OCI-LY7 (cell line): ENCODE measurements at regions not wholly inside any gene's neighbourhood (a gene's known extent, or its start where the extent isn't known, plus 50 kb on each side); places are given as distances from the start of the nearest gene placed in this dataset.

Experiments
- BruUV-seq: library from RNA; stranded (reverse); fragments of 400-500 nt; replicated peaks from 2 replicates; lab custom pipeline; 2021; lab: Mats Ljungman, UMichigan
- CTCF ChIA-PET: fragments of 300-600 bp; sonication (Branson Sonifier 250); formaldehyde crosslinking; loops from one replicate; lab custom pipeline; 2022; ENCODE audit warnings: antibody characterized with exemption; ENCODE audit not compliant: unreplicated experiment; lab: Charles Lee
- POLR2A ChIA-PET: fragments of 300-600 bp; sonication (Branson Sonifier 250); formaldehyde crosslinking; loops from one replicate; lab custom pipeline; 2022; ENCODE audit warnings: antibody characterized with exemption; lab: Charles Lee
- DNase-seq: peaks from one replicate; pipeline ENCODE4 v3.0.0-alpha.2; 2015; ENCODE audit warnings: low spot score
- H2AFZ ChIP-seq: fragments of 200-600 bp; sonication (generic), shearing (Covaris generic); 2 replicates; pipeline ENCODE4 v1.6.1; 2014; ENCODE audit warnings: mild to moderate bottlenecking, antibody characterized with exemption, low read length, moderate library complexity
- H3K27ac ChIP-seq: fragments of 200-600 bp; sonication (generic); 2 replicates; pipeline ENCODE4 v1.5.1; 2014; ENCODE audit warnings: mixed run types, low read depth, mild to moderate bottlenecking, moderate library complexity, low read length, inconsistent platforms; ENCODE audit not compliant: poor library complexity, severe bottlenecking
- H3K36me3 ChIP-seq: fragments of 200-600 bp; sonication (generic); 2 replicates; pipeline ENCODE4 v1.6.1; 2014; ENCODE audit warnings: mild to moderate bottlenecking, antibody characterized with exemption, low read length, moderate library complexity, mixed read lengths; ENCODE audit not compliant: insufficient read depth
- H3K4me1 ChIP-seq: fragments of 200-600 bp; sonication (generic); 2 replicates; pipeline ENCODE4 v1.5.1; 2014; ENCODE audit warnings: mild to moderate bottlenecking, low read length; ENCODE audit not compliant: insufficient read depth, poor library complexity, severe bottlenecking
- H3K4me2 ChIP-seq: fragments of 200-600 bp; sonication (generic); 2 replicates; pipeline ENCODE4 v1.6.1; 2014; ENCODE audit warnings: mild to moderate bottlenecking, low read length
- H3K4me3 ChIP-seq: fragments of 200-600 bp; sonication (generic); 2 replicates; pipeline ENCODE4 v1.5.1; 2014; ENCODE audit warnings: mild to moderate bottlenecking, low read depth, low read length; ENCODE audit not compliant: poor library complexity, severe bottlenecking
- H3K79me2 ChIP-seq: fragments of 200-600 bp; sonication (generic); 2 replicates; pipeline ENCODE4 v1.6.1; 2016; ENCODE audit warnings: low read depth, mild to moderate bottlenecking, low read length, moderate library complexity, mixed read lengths; ENCODE audit not compliant: insufficient read depth
- H3K9me2 ChIP-seq: fragments of 200-600 bp; sonication (generic); 2 replicates; pipeline ENCODE4 v1.6.1; 2016; ENCODE audit warnings: mild to moderate bottlenecking, low read length, mixed read lengths; ENCODE audit not compliant: insufficient read depth
- H3K9me3 ChIP-seq: fragments of 200-600 bp; sonication (generic); 2 replicates; pipeline ENCODE4 v1.6.1; 2014; ENCODE audit warnings: mild to moderate bottlenecking, mixed run types, low read length, mixed read lengths
- H4K20me1 ChIP-seq: fragments of 200-600 bp; sonication (generic); 2 replicates; pipeline ENCODE4 v1.6.1; 2014; ENCODE audit warnings: mild to moderate bottlenecking, antibody characterized with exemption, low read length, moderate library complexity, mixed read lengths; ENCODE audit not compliant: insufficient read depth
- CTCF ChIP-seq: fragments of 200-600 bp; sonication (generic); conservative IDR thresholded peaks from 2 replicates; pipeline ENCODE4 v1.5.1; 2014; ENCODE audit warnings: mild to moderate bottlenecking, antibody characterized with exemption, low read length, moderate library complexity, mixed read lengths
- EZH2phosphoT487 ChIP-seq: fragments of 200-600 bp; sonication (generic); IDR thresholded peaks from 2 replicates; pipeline ENCODE4 v1.6.1; 2018; ENCODE audit warnings: low read depth, borderline replicate concordance, mild to moderate bottlenecking, mixed run types, antibody characterized with exemption, low read length, moderate library complexity, mixed read lengths
- intact Hi-C: fragments of 100-400 bp; cut with micrococcal nuclease; formaldehyde crosslinking; loops from one replicate; pipeline ENCODE4 v1.10.0; 2022; ENCODE audit not compliant: unreplicated experiment

- Histone ChIP-seq H3K4me2 (no peak overlapping the region), H3K9me3 (peaks cover 25% of the 10 kb centered on the region; the same call in 1 of the 2 replicates), H3K27ac (no peak overlapping the region), H3K79me2 (no peaks in the 10 kb centered on the region), H3K9me2 (no peaks in the 10 kb centered on the region), H3K4me3 (no peak overlapping the region), H3K36me3 (no peaks in the 10 kb centered on the region; the same call in 1 of the 2 replicates), H4K20me1 (no peaks in the 10 kb centered on the region), H2AFZ (peak overlapping the region; percentile 24; the same call in 1 of the 2 replicates), H3K4me1 (peaks cover 12% of the 10 kb centered on the region)
- TF ChIP-seq EZH2phosphoT487 (no peak), CTCF (peak; percentile 82)
- ChIA-PET CTCF (no interaction called here), POLR2A (interaction anchor here (0.6 kb wide), 1 partner anchor 170 kb away, joined by 3 read pairs; no protein-coding TSS in a partner anchor)
- BruUV-seq: no TSS peak
- DNase-seq: peak; percentile 65
- intact Hi-C loops: loop anchor here (1.0 to 5.0 kb wide), 2 partner anchors 649 to 666 kb away; no protein-coding TSS in a partner anchor
These were observed 126.8 kb downstream of the ALDH8A1 start for GRCh38 chr6:134822920-134823709.

GRCh38 chr6:134821928-134822864 is 127.7 kb downstream of the ALDH8A1 start:
- H3K4me2 ChIP-seq: no peak overlapping the region

More at GRCh38 chr6:134821928-134822864, 127.7 kb downstream of the ALDH8A1 start:
- TF ChIP-seq CTCF: no peak
- no peak for TF ChIP-seq EZH2phosphoT487
- Histone ChIP-seq H3K4me3 (no peak overlapping the region), H3K4me1 (peaks cover 3% of the 10 kb centered on the region), H3K9me2 (no peaks in the 10 kb centered on the region), H4K20me1 (no peaks in the 10 kb centered on the region), H3K27ac (no peak overlapping the region), H3K36me3 (no peaks in the 10 kb centered on the region), H2AFZ (peak overlapping the region; percentile 24; the same call in 1 of the 2 replicates), H3K9me3 (peaks cover 15% of the 10 kb centered on the region; the same call in 1 of the 2 replicates), H3K79me2 (no peaks in the 10 kb centered on the region)
- POLR2A ChIA-PET: interaction anchor here (0.6 to 0.7 kb wide), 3 partner anchors 21 to 994 kb away, joined by 3 to 5 read pairs (median 4); no protein-coding TSS in a partner anchor
- DNase-seq: no peak
- intact Hi-C loops: loop anchor here (5.0 kb wide), 1 partner anchor 665 kb away; no protein-coding TSS in a partner anchor
- CTCF ChIA-PET: no interaction called here
- no TSS peak for BruUV-seq
